Caco-2 (cell line): ENCODE measurements at regions not wholly inside any gene's neighbourhood (a gene's known extent, or its start where the extent isn't known, plus 50 kb on each side); places are given as distances from the start of the nearest gene placed in this dataset.

Experiments
- BruUV-seq: library from RNA; stranded (reverse); fragments of 400-500 nt; replicated peaks from 2 replicates; lab custom pipeline; 2021; lab: Mats Ljungman, UMichigan
- CTCF ChIA-PET: fragments of 300-600 bp; sonication (Branson Sonifier 250); formaldehyde crosslinking; loops from one replicate; lab custom pipeline; 2022; ENCODE audit warnings: antibody characterized with exemption; lab: Charles Lee
- POLR2A ChIA-PET: fragments of 300-600 bp; sonication (Branson Sonifier 250); formaldehyde crosslinking; loops from one replicate; lab custom pipeline; 2022; ENCODE audit warnings: antibody characterized with exemption; lab: Charles Lee
- DNase-seq, 2 experiments: peaks; one replicate each; pipeline versions ENCODE4 v3.0.0 to v3.0.0-alpha.2; 2020 to 2022
- H3K27me3 ChIP-seq: replicated peaks from 2 replicates; pipeline ENCODE4 v1.6.0; 2011; ENCODE audit warnings: low read length; ENCODE audit not compliant: control insufficient read depth, insufficient read depth
- H3K36me3 ChIP-seq: 2 replicates; pipeline ENCODE4 v1.5.1; 2011; ENCODE audit warnings: low read length; ENCODE audit not compliant: control insufficient read depth, insufficient read depth
- H3K4me1 ChIP-seq: fragments of 250-450 bp; sonication (Bioruptor Pico); 2 replicates; pipeline ENCODE4 v1.5.1; 2020; ENCODE audit warnings: mild to moderate bottlenecking
- H3K4me3 ChIP-seq: 2 replicates; pipeline ENCODE4 v1.5.1; 2011; ENCODE audit warnings: low read depth, mild to moderate bottlenecking, control low read depth, low read length
- H3K9me3 ChIP-seq: fragments of 250-450 bp; sonication (Bioruptor Pico); 2 replicates; pipeline ENCODE4 v1.5.1; 2020; ENCODE audit warnings: mild to moderate bottlenecking, moderate library complexity
- H3K27ac Mint-ChIP-seq: one replicate; pipeline ENCODE4 v1.8.0; 2022; ENCODE audit warnings: mixed read lengths; ENCODE audit not compliant: unreplicated experiment
- H3K27me3 Mint-ChIP-seq: one replicate; pipeline ENCODE4 v1.8.0; 2022; ENCODE audit warnings: mixed read lengths; ENCODE audit not compliant: insufficient read depth, unreplicated experiment
- H3K36me3 Mint-ChIP-seq: one replicate; pipeline ENCODE4 v1.8.0; 2022; ENCODE audit warnings: mild to moderate bottlenecking, mixed read lengths; ENCODE audit not compliant: insufficient read depth, unreplicated experiment
- H3K4me1 Mint-ChIP-seq: one replicate; pipeline ENCODE4 v1.8.0; 2022; ENCODE audit warnings: low read depth, mixed read lengths; ENCODE audit not compliant: unreplicated experiment
- H3K4me3 Mint-ChIP-seq: one replicate; pipeline ENCODE4 v1.8.0; 2022; ENCODE audit warnings: mild to moderate bottlenecking, moderate library complexity, mixed read lengths; ENCODE audit not compliant: unreplicated experiment
- H3K9me3 Mint-ChIP-seq: one replicate; pipeline ENCODE4 v1.8.0; 2022; ENCODE audit warnings: mixed read lengths; ENCODE audit not compliant: unreplicated experiment
- intact Hi-C: fragments of 100-400 bp; cut with micrococcal nuclease; formaldehyde crosslinking; loops from one replicate; pipeline ENCODE4 v1.10.0; 2022; ENCODE audit not compliant: unreplicated experiment
- TF ChIP-seq, protein P1 (sequence below), 2 experiments: fragments of 200-600 bp in 1 of 2; IDR thresholded peaks; 1 replicate in 1 of 2; 2 replicates in 1 of 2; pipeline versions ENCODE4 v1.5.1 to v1.8.0; 2011 to 2022; ENCODE audit warnings: antibody characterized with exemption in 1 of 2, control low read depth in 1 of 2, inconsistent platforms in 1 of 2, low read depth in 1 of 2, low read length in 1 of 2, mild to moderate bottlenecking in 1 of 2, moderate library complexity in 1 of 2; ENCODE audit not compliant: insufficient read depth in 1 of 2, severe bottlenecking in 1 of 2, unreplicated experiment in 1 of 2

GRCh38 chr10:129027906-129028305, 439.1 kb upstream of the MGMT start:
- no peak overlapping the region for H3K4me3 Mint-ChIP-seq
- H3K36me3 Mint-ChIP-seq, result no peaks in the 10 kb centered on the region
- no TSS peak for BruUV-seq
- CTCF ChIA-PET, result no interaction called here
- no peaks in the 10 kb centered on the region for H3K9me3 Mint-ChIP-seq
- H3K27ac Mint-ChIP-seq, result no peak overlapping the region
- POLR2A ChIA-PET, result no interaction called here
- peaks cover 21% of the 10 kb centered on the region for H3K27me3 Mint-ChIP-seq
- TF ChIP-seq, protein P1, sequence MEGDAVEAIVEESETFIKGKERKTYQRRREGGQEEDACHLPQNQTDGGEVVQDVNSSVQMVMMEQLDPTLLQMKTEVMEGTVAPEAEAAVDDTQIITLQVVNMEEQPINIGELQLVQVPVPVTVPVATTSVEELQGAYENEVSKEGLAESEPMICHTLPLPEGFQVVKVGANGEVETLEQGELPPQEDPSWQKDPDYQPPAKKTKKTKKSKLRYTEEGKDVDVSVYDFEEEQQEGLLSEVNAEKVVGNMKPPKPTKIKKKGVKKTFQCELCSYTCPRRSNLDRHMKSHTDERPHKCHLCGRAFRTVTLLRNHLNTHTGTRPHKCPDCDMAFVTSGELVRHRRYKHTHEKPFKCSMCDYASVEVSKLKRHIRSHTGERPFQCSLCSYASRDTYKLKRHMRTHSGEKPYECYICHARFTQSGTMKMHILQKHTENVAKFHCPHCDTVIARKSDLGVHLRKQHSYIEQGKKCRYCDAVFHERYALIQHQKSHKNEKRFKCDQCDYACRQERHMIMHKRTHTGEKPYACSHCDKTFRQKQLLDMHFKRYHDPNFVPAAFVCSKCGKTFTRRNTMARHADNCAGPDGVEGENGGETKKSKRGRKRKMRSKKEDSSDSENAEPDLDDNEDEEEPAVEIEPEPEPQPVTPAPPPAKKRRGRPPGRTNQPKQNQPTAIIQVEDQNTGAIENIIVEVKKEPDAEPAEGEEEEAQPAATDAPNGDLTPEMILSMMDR (IDR thresholded peaks at IDR 0.05; ENCODE audit: insufficient read depth in 1 of 2, low read depth in 1 of 2, low read length in 1 of 2, severe bottlenecking in 1 of 2, unreplicated experiment in 1 of 2), result no peak
- intact Hi-C loops, result no loop called here
- Histone ChIP-seq H3K36me3 (no peaks in the 10 kb centered on the region), H3K4me3 (no peak overlapping the region), H3K27me3 (peaks cover 2% of the 10 kb centered on the region), H3K9me3 (no peaks in the 10 kb centered on the region), H3K4me1 (no peaks in the 10 kb centered on the region)
- no peak for DNase-seq
- no peaks in the 10 kb centered on the region for H3K4me1 Mint-ChIP-seq

DNA sequence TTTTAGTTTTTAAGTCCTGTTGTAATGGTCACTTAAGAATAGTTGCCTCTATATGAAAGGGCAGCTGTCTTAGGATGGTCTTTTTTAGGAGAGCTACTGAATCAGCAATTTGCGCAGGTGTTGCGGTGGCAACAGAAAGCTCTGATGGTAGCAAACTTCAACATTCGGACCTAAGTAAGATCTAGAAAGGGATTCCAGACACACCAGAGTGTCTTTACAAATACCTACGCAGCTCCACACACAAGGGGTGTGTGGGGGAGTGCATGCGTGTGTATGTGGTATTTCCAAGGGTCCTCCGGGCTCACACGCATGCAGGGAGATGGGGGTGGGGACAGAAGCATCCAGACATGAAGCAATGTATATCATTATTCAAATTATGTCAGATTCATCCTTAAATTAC, 438.6 kb upstream of the MGMT start:
- Mint-ChIP-seq H3K27ac (no peak overlapping the region), H3K36me3 (no peaks in the 10 kb centered on the region), H3K9me3 (no peaks in the 10 kb centered on the region), H3K27me3 (peaks cover 21% of the 10 kb centered on the region), H3K4me1 (no peaks in the 10 kb centered on the region), H3K4me3 (no peak overlapping the region)
- Histone ChIP-seq H3K4me3 (no peak overlapping the region), H3K4me1 (no peaks in the 10 kb centered on the region), H3K27me3 (peaks cover 2% of the 10 kb centered on the region), H3K36me3 (no peaks in the 10 kb centered on the region), H3K9me3 (no peaks in the 10 kb centered on the region)
- BruUV-seq, result no TSS peak
- CTCF ChIA-PET, result interaction anchor here (0.8 kb wide), 1 partner anchor 563 kb away, joined by 5 read pairs; no protein-coding TSS in a partner anchor
- intact Hi-C loops, result no loop called here
- TF ChIP-seq, protein P1 (IDR thresholded peaks at IDR 0.05; ENCODE audit: insufficient read depth in 1 of 2, low read depth in 1 of 2, low read length in 1 of 2, severe bottlenecking in 1 of 2, unreplicated experiment in 1 of 2), result no peak
- POLR2A ChIA-PET, result no interaction called here
- no peak for DNase-seq

- BruUV-seq, result no TSS peak
- CTCF ChIA-PET, result interaction anchor here (0.8 kb wide), 1 partner anchor 564 kb away, joined by 5 read pairs; no protein-coding TSS in a partner anchor
Measured at GRCh38 chr10:129029051-129029450, 438.0 kb upstream of the MGMT start.

More at GRCh38 chr10:129029051-129029450, 438.0 kb upstream of the MGMT start:
- POLR2A ChIA-PET, result no interaction called here
- no peaks in the 10 kb centered on the region for H3K4me1 Mint-ChIP-seq
- no peaks in the 10 kb centered on the region for H3K4me1 ChIP-seq
- H3K27ac Mint-ChIP-seq, result no peak overlapping the region
- no peaks in the 10 kb centered on the region for H3K36me3 ChIP-seq
- DNase-seq, result no peak
- no peaks in the 10 kb centered on the region for H3K9me3 ChIP-seq
- H3K36me3 Mint-ChIP-seq, result no peaks in the 10 kb centered on the region
- TF ChIP-seq, protein P1 (IDR thresholded peaks at IDR 0.05; ENCODE audit: insufficient read depth in 1 of 2, low read depth in 1 of 2, low read length in 1 of 2, severe bottlenecking in 1 of 2, unreplicated experiment in 1 of 2), result no peak
- H3K27me3 Mint-ChIP-seq, result peaks cover 27% of the 10 kb centered on the region
- no peaks in the 10 kb centered on the region for H3K9me3 Mint-ChIP-seq
- intact Hi-C loops, result no loop called here
- no peak overlapping the region for H3K4me3 Mint-ChIP-seq
- H3K4me3 ChIP-seq, result no peak overlapping the region
- H3K27me3 ChIP-seq, result peaks cover 2% of the 10 kb centered on the region
